CD4-positive, alpha-beta T cell treated with Interleukin-1 beta for 1 hour (primary cell): ENCODE measurements at regions not wholly inside any gene's neighbourhood (a gene's known extent, or its start where the extent isn't known, plus 50 kb on each side); places are given as distances from the start of the nearest gene placed in this dataset.

Experiments
- DNase-seq, 2 donors: peaks; one replicate each; pipeline ENCODE4 v3.0.0-alpha.2; 2020 to 2022

- DNase-seq = no peak
These were observed 371.5 kb downstream of the AACS start for GRCh38 chr12:125436686-125437085.

GRCh38 chr12:125440399-125440798 lies 375.2 kb downstream of the AACS start:
- DNase-seq = no peak

- DNase-seq = no peak
These were observed 378.1 kb downstream of the AACS start for GRCh38 chr12:125443341-125443740.

GRCh38 chr12:125451408-125451807 lies 386.2 kb downstream of the AACS start:
- no peak for DNase-seq

GRCh38 chr12:125453751-125454150 lies 388.5 kb downstream of the AACS start:
- no peak for DNase-seq

GRCh38 chr12:125454291-125454690 lies 389.1 kb downstream of the AACS start:
- no peak for DNase-seq

GRCh38 chr12:125454786-125455480 lies 389.7 kb downstream of the AACS start:
- no peak for DNase-seq

GRCh38 chr12:125455556-125455955 lies 390.3 kb downstream of the AACS start:
- no peak for DNase-seq

- no peak for DNase-seq
These were observed 393.5 kb downstream of the AACS start for GRCh38 chr12:125458552-125459268.

- no peak for DNase-seq
These were observed 396.6 kb downstream of the AACS start for GRCh38 chr12:125461831-125462230.

GRCh38 chr12:125463386-125463785 lies 398.2 kb downstream of the AACS start:
- DNase-seq = no peak

GRCh38 chr12:125467363-125467762 lies 402.1 kb downstream of the AACS start:
- DNase-seq = no peak

GRCh38 chr12:125469683-125470082 lies 404.4 kb downstream of the AACS start:
- no peak for DNase-seq

GRCh38 chr12:125470838-125471783 lies 405.9 kb downstream of the AACS start:
- no peak for DNase-seq

GRCh38 chr12:125473501-125473900 lies 408.3 kb downstream of the AACS start:
- no peak for DNase-seq

- no peak for DNase-seq
These were observed 422.1 kb downstream of the AACS start for GRCh38 chr12:125487336-125487735.

- DNase-seq = no peak
These were observed 426.3 kb downstream of the AACS start for GRCh38 chr12:125491553-125491952.

GRCh38 chr12:125492354-125493270 lies 427.4 kb downstream of the AACS start:
- DNase-seq = no peak

GRCh38 chr12:125493704-125494308 lies 428.6 kb downstream of the AACS start:
- no peak for DNase-seq

- no peak for DNase-seq
These were observed 437.9 kb downstream of the AACS start for GRCh38 chr12:125503128-125503527.

- DNase-seq = no peak
These were observed 444.0 kb downstream of the AACS start for GRCh38 chr12:125509195-125509594.
